HepG2 (cell line): ENCODE measurements at regions not wholly inside any gene's neighbourhood (a gene's known extent, or its start where the extent isn't known, plus 50 kb on each side); places are given as distances from the start of the nearest gene placed in this dataset.

Experiments
- ATAC-seq: fragments of 200-7000 bp; cut with Tn5 transposase; 3 replicates; pipeline ENCODE4 v1.9.1; 2020; ENCODE audit warnings: mild to moderate bottlenecking, moderate library complexity
- BruUV-seq: library from RNA; stranded (reverse); fragments of 400-500 nt; replicated peaks from 2 replicates; lab custom pipeline; 2021; lab: Mats Ljungman, UMichigan
- CTCF ChIA-PET: fragments of 300-600 bp; formaldehyde crosslinking; extraction: SDS; loops from one replicate; lab custom pipeline; 2021; ENCODE audit warnings: low total read pairs, inconsistent platforms, low intra/inter-chr PET ratio; lab: Yijun Ruan, JAX
- POLR2A ChIA-PET: fragments of 350-600 bp; sonication (Branson Sonifier 250); formaldehyde crosslinking; loops from one replicate; lab custom pipeline; 2020; ENCODE audit warnings: antibody characterized with exemption, inconsistent platforms; lab: Yijun Ruan, JAX
- DNase-seq: peaks from one replicate; pipeline ENCODE4 v3.0.0-alpha.2; 2015; ENCODE audit warnings: low spot score
- FAIRE-seq: peaks from 3 replicates; lab custom pipeline; 2011; peaks lifted over from hg19 to GRCh38; lab: Jason Lieb, UNC
- H2AFZ ChIP-seq: one replicate; pipeline ENCODE4 v1.6.1; 2011; ENCODE audit warnings: low read length, inconsistent platforms
- H3K27ac ChIP-seq: fragments of 300-600 bp; 3 replicates; pipeline ENCODE4 v1.8.0; 2011; ENCODE audit warnings: mixed run types, mild to moderate bottlenecking, mixed read lengths, low read length, inconsistent platforms; ENCODE audit not compliant: insufficient read depth; ENCODE audit errors: extremely low read length
- H3K27me3 ChIP-seq, 2 experiments: fragments of 200-600 bp in 1 of 2; 2 replicates in 1 of 2; 3 replicates in 1 of 2; pipeline versions ENCODE4 v1.6.0 to v1.8.0; 2011; ENCODE audit warnings: low read length in 2 of 2, mild to moderate bottlenecking in 2 of 2, moderate library complexity in 2 of 2, inconsistent platforms in 1 of 2; ENCODE audit not compliant: insufficient read depth in 2 of 2, control insufficient read depth in 1 of 2
- H3K36me3 ChIP-seq, 2 experiments: fragments of 200-600 bp in 1 of 2; replicated peaks in 1 of 2; 2 replicates in 1 of 2; 3 replicates in 1 of 2; pipeline versions ENCODE4 v1.5.1 to v1.8.0; 2011; ENCODE audit warnings: low read length in 2 of 2, inconsistent platforms in 1 of 2; ENCODE audit not compliant: insufficient read depth in 2 of 2, control insufficient read depth in 1 of 2
- H3K4me1 ChIP-seq: 2 replicates; pipeline ENCODE4 v1.5.1; 2012; ENCODE audit warnings: low read length, inconsistent platforms; ENCODE audit not compliant: insufficient read depth
- H3K4me2 ChIP-seq: 2 replicates; pipeline ENCODE4 v1.6.0; 2011; ENCODE audit warnings: low read depth, low read length, inconsistent platforms
- H3K4me3 ChIP-seq, 3 experiments: fragments of 200-600 bp in 1 of 3; sonication (generic), shearing (Covaris generic) in 1 of 3; replicated peaks in 1 of 3; 2 replicates each; pipeline ENCODE4 v1.5.1; 2011 to 2016; ENCODE audit warnings: low read length in 3 of 3, inconsistent platforms in 2 of 3, low read depth in 2 of 3, mild to moderate bottlenecking in 2 of 3, control low read depth in 1 of 3, mixed read lengths in 1 of 3; ENCODE audit not compliant: insufficient read depth in 1 of 3
- H3K79me2 ChIP-seq: one replicate; pipeline ENCODE4 v1.6.1; 2011; ENCODE audit warnings: low read length, inconsistent platforms; ENCODE audit not compliant: insufficient read depth
- H3K9ac ChIP-seq: 2 replicates; pipeline ENCODE4 v1.6.0; 2011; ENCODE audit warnings: mild to moderate bottlenecking, low read depth, low read length, inconsistent platforms; ENCODE audit not compliant: insufficient read depth
- H3K9me3 ChIP-seq: 2 replicates; pipeline ENCODE4 v1.5.1; 2012; ENCODE audit warnings: mild to moderate bottlenecking, low read length
- H4K20me1 ChIP-seq: 2 replicates; pipeline ENCODE4 v1.6.0; 2011; ENCODE audit warnings: inconsistent platforms, mild to moderate bottlenecking, low read length, moderate library complexity; ENCODE audit not compliant: insufficient read depth
- GATAD2A ChIP-seq: IDR thresholded peaks from 2 replicates; pipeline ENCODE4 v1.6.1; 2016
- JUNB ChIP-seq: sonication (generic); formaldehyde crosslinking; IDR thresholded peaks from 2 replicates; pipeline ENCODE4 v1.8.0; 2022; ENCODE audit warnings: missing genetic modification reagents, mild to moderate bottlenecking, borderline replicate concordance
- MTA1 ChIP-seq: sonication (generic); formaldehyde crosslinking; IDR thresholded peaks from 2 replicates; pipeline ENCODE4 v1.4.0; 2020; ENCODE audit warnings: missing genetic modification reagents, mild to moderate bottlenecking, borderline replicate concordance
- NPAS2 ChIP-seq: sonication (generic); formaldehyde crosslinking; IDR thresholded peaks from 2 replicates; pipeline ENCODE4 v1.8.0; 2022; ENCODE audit warnings: mild to moderate bottlenecking, missing genetic modification reagents, borderline replicate concordance
- RBAK ChIP-seq: sonication (generic); formaldehyde crosslinking; IDR thresholded peaks from 2 replicates; pipeline ENCODE4 v1.5.1; 2020; ENCODE audit warnings: mild to moderate bottlenecking, missing genetic modification reagents
- SKIL ChIP-seq: sonication (generic); formaldehyde crosslinking; IDR thresholded peaks from 2 replicates; pipeline ENCODE4 v1.8.0; 2022; ENCODE audit warnings: missing genetic modification reagents, mild to moderate bottlenecking, moderate library complexity, borderline replicate concordance
- TCF7L2 ChIP-seq: IDR thresholded peaks from 2 replicates; pipeline ENCODE4 v1.6.1; 2011; ENCODE audit warnings: mild to moderate bottlenecking, low read depth, low read length, moderate library complexity
- TMF1 ChIP-seq: sonication (generic); formaldehyde crosslinking; IDR thresholded peaks from 2 replicates; pipeline ENCODE4 v1.8.1; 2022; ENCODE audit warnings: low read depth, missing genetic modification reagents
- ZNF281 ChIP-seq: sonication (generic); formaldehyde crosslinking; IDR thresholded peaks from 2 replicates; pipeline ENCODE4 v1.4.0; 2020; ENCODE audit warnings: missing genetic modification reagents, borderline replicate concordance
- ZNF550 ChIP-seq: sonication (generic); formaldehyde crosslinking; IDR thresholded peaks from 2 replicates; pipeline ENCODE4 v1.4.0; 2020; ENCODE audit warnings: mild to moderate bottlenecking, missing genetic modification reagents, borderline replicate concordance
- ZNF569 ChIP-seq: sonication (generic); formaldehyde crosslinking; IDR thresholded peaks from 2 replicates; pipeline ENCODE4 v1.5.0; 2020; ENCODE audit warnings: mild to moderate bottlenecking, missing genetic modification reagents, moderate library complexity, borderline replicate concordance
- ZNF672 ChIP-seq: sonication (generic); formaldehyde crosslinking; IDR thresholded peaks from 2 replicates; pipeline ENCODE4 v1.8.1; 2022; ENCODE audit warnings: missing genetic modification reagents
- ZNF879 ChIP-seq: sonication (generic); formaldehyde crosslinking; IDR thresholded peaks from 2 replicates; pipeline ENCODE4 v1.8.1; 2023; ENCODE audit warnings: missing genetic modification reagents
- ZNF891 ChIP-seq: sonication (generic); formaldehyde crosslinking; IDR thresholded peaks from 2 replicates; pipeline ENCODE4 v1.5.0; 2020; ENCODE audit warnings: mild to moderate bottlenecking, missing genetic modification reagents
- in situ Hi-C: cut with HindIII; loops from 2 replicates; pipeline ENCODE4 v1.10.0; 2017; ENCODE audit warnings: low pct_unique_long_range_greater_than_20kb; ENCODE audit not compliant: extremely low pct_ligation_motif_present
- intact Hi-C: fragments of 100-400 bp; cut with micrococcal nuclease; formaldehyde crosslinking; loops from one replicate; pipeline ENCODE4 v1.10.0; 2022; ENCODE audit not compliant: unreplicated experiment
- TF ChIP-seq, protein P1 (sequence below): sonication (generic); formaldehyde crosslinking; IDR thresholded peaks from 2 replicates; pipeline ENCODE4 v1.4.0; 2020; ENCODE audit warnings: missing genetic modification reagents
- TF ChIP-seq, protein P2 (sequence below): sonication (generic); formaldehyde crosslinking; IDR thresholded peaks from 2 replicates; pipeline ENCODE4 v1.8.0; 2022; ENCODE audit warnings: missing genetic modification reagents, mild to moderate bottlenecking, inconsistent platforms, borderline replicate concordance

GRCh38 chr3:118447339-118447738 lies 587.3 kb downstream of the IGSF11 start:
- DNase-seq, result no peak
- no peaks in the 10 kb centered on the region for H3K79me2 ChIP-seq
- no peaks in the 10 kb centered on the region for H3K27me3 ChIP-seq
- no peak for ATAC-seq
- H3K4me1 ChIP-seq, result no peaks in the 10 kb centered on the region
- ChIA-PET CTCF (no interaction called here), POLR2A (no interaction called here)
- no TSS peak for BruUV-seq
- H3K36me3 ChIP-seq, result no peaks in the 10 kb centered on the region
- no peak overlapping the region for H3K4me3 ChIP-seq
- no peak for TF ChIP-seq ZNF672 (CRISPR knock-in tag)
- TF ChIP-seq RBAK (CRISPR knock-in tag), result no peak
- no peak for TF ChIP-seq TCF7L2
- no peak for TF ChIP-seq ZNF879 (CRISPR knock-in tag)
- TF ChIP-seq, protein P1, sequence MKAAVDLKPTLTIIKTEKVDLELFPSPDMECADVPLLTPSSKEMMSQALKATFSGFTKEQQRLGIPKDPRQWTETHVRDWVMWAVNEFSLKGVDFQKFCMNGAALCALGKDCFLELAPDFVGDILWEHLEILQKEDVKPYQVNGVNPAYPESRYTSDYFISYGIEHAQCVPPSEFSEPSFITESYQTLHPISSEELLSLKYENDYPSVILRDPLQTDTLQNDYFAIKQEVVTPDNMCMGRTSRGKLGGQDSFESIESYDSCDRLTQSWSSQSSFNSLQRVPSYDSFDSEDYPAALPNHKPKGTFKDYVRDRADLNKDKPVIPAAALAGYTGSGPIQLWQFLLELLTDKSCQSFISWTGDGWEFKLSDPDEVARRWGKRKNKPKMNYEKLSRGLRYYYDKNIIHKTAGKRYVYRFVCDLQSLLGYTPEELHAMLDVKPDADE (CRISPR knock-in tag), result no peak
- no peak for TF ChIP-seq ZNF281
- TF ChIP-seq, protein P2, sequence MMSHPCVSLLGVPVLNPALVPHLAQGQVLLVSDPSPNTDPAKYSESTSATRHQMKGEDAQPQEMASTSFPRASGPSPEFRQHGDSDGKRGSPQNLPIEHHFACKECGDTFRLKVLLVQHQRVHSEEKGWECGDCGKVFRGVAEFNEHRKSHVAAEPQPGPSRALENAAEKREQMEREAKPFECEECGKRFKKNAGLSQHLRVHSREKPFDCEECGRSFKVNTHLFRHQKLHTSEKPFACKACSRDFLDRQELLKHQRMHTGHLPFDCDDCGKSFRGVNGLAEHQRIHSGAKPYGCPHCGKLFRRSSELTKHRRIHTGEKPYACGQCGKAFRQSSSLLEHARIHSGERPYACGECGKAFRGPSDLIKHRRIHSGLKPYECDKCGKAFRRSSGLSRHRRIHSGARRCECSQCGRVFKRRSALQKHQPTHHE (CRISPR knock-in tag), result no peak
- TF ChIP-seq MTA1 (CRISPR knock-in tag), result no peak
- no peak for TF ChIP-seq GATAD2A
- no peak for TF ChIP-seq JUNB (CRISPR knock-in tag)
- no peak for TF ChIP-seq ZNF891 (CRISPR knock-in tag)
- TF ChIP-seq ZNF550, result no peak
- TF ChIP-seq TMF1 (CRISPR knock-in tag), result no peak
- no peak for TF ChIP-seq NPAS2
- no peak for TF ChIP-seq SKIL
- TF ChIP-seq ZNF569 (CRISPR knock-in tag), result no peak
- no peak for FAIRE-seq
- no peak overlapping the region for H3K9ac ChIP-seq
- H3K27ac ChIP-seq, result no peak overlapping the region
- H3K9me3 ChIP-seq, result peaks cover 16% of the 10 kb centered on the region
- H3K4me2 ChIP-seq, result no peak overlapping the region
- intact Hi-C loops (no loop called here), in situ Hi-C loops (no loop called here)
- no peak overlapping the region for H2AFZ ChIP-seq
- no peaks in the 10 kb centered on the region for H4K20me1 ChIP-seq
